ENCODE measurements at regions not wholly inside any gene's neighbourhood (a gene's known extent, or its start where the extent isn't known, plus 50 kb on each side); places are given as distances from the start of the nearest gene placed in this dataset.

- no peak for TF ChIP-seq PBX3 (IDR thresholded peaks at IDR 0.05)
- no peak for TF ChIP-seq TEAD4 (IDR thresholded peaks at IDR 0.05; ENCODE audit: borderline replicate concordance, insufficient read depth)
- no peak for TF ChIP-seq YY1 (IDR thresholded peaks at IDR 0.05; ENCODE audit: low read depth)
- TF ChIP-seq CTCF (IDR thresholded peaks at IDR 0.05) = no peak
- TF ChIP-seq RCOR1 (IDR thresholded peaks at IDR 0.05; ENCODE audit: low read length) = no peak
- TF ChIP-seq, protein P1, sequence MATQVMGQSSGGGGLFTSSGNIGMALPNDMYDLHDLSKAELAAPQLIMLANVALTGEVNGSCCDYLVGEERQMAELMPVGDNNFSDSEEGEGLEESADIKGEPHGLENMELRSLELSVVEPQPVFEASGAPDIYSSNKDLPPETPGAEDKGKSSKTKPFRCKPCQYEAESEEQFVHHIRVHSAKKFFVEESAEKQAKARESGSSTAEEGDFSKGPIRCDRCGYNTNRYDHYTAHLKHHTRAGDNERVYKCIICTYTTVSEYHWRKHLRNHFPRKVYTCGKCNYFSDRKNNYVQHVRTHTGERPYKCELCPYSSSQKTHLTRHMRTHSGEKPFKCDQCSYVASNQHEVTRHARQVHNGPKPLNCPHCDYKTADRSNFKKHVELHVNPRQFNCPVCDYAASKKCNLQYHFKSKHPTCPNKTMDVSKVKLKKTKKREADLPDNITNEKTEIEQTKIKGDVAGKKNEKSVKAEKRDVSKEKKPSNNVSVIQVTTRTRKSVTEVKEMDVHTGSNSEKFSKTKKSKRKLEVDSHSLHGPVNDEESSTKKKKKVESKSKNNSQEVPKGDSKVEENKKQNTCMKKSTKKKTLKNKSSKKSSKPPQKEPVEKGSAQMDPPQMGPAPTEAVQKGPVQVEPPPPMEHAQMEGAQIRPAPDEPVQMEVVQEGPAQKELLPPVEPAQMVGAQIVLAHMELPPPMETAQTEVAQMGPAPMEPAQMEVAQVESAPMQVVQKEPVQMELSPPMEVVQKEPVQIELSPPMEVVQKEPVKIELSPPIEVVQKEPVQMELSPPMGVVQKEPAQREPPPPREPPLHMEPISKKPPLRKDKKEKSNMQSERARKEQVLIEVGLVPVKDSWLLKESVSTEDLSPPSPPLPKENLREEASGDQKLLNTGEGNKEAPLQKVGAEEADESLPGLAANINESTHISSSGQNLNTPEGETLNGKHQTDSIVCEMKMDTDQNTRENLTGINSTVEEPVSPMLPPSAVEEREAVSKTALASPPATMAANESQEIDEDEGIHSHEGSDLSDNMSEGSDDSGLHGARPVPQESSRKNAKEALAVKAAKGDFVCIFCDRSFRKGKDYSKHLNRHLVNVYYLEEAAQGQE (IDR thresholded peaks at IDR 0.05; ENCODE audit: low read depth, low read length) = no peak
- H3K4me1 ChIP-seq (ENCODE audit: control insufficient read depth in 1 of 2, insufficient read depth in 2 of 2, low read depth in 1 of 2, low read length in 1 of 2) = no peaks in the 10 kb centered on the region
- no peaks in the 10 kb centered on the region for H3K27me3 ChIP-seq (ENCODE audit: insufficient read depth)
- no peak overlapping the region for H3K27ac ChIP-seq (ENCODE audit: low read depth in 2 of 2, low read length in 1 of 2)
- ChIA-PET CTCF (no interaction called here), POLR2A (no interaction called here)
- no peak overlapping the region for H3K9ac ChIP-seq
- H2AFZ ChIP-seq (ENCODE audit: low read depth) = no peak overlapping the region
- H3K36me3 ChIP-seq (replicated peaks in 1 of 2; ENCODE audit: control insufficient read depth in 1 of 2, insufficient read depth in 2 of 2, low read length in 1 of 2) = no peaks in the 10 kb centered on the region
- no peaks in the 10 kb centered on the region for H3K9me2 ChIP-seq
- H3F3A ChIP-seq (replicated peaks; ENCODE audit: insufficient read depth) = no peaks in the 10 kb centered on the region
- H3K9me3 ChIP-seq = no peaks in the 10 kb centered on the region
- no peaks in the 10 kb centered on the region for H4K20me1 ChIP-seq (ENCODE audit: insufficient read depth)
- H3K79me2 ChIP-seq (ENCODE audit: insufficient read depth) = no peaks in the 10 kb centered on the region
- no peak for DNase-seq
- no peak overlapping the region for H3K4me2 ChIP-seq
- H3K4me3 ChIP-seq (ENCODE audit: low read depth in 2 of 2, low read length in 1 of 2) = no peak overlapping the region
Observed at GRCh38 chr2:198498516-198498915, 694.1 kb downstream of the PLCL1 start.

DNA sequence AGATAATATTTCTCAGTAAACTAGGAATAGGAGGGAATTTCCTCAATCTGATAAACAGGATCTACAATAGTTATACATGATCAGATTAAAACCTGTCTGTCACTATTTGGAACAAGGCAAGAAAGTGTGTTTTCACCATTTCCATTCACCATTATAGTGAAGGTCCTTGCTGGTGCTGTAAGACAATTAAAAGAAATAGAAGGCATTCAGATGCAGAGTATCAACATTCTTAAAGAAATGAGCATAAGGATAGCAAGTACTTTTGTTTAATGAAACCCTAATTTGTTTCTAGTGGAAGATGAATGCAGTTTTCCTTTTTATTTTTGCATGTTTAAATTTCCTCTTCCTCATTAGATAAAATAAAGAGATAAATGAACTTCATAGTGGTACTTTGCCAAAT lies 693.7 kb downstream of the PLCL1 start:
- no peaks in the 10 kb centered on the region for H3K79me2 ChIP-seq (ENCODE audit: insufficient read depth)
- no peak overlapping the region for H3K4me3 ChIP-seq (ENCODE audit: low read depth in 2 of 2, low read length in 1 of 2)
- H3K9me2 ChIP-seq = no peaks in the 10 kb centered on the region
- ChIA-PET CTCF (no interaction called here), POLR2A (no interaction called here)
- no peaks in the 10 kb centered on the region for H3K36me3 ChIP-seq (replicated peaks in 1 of 2; ENCODE audit: control insufficient read depth in 1 of 2, insufficient read depth in 2 of 2, low read length in 1 of 2)
- no peaks in the 10 kb centered on the region for H3K27me3 ChIP-seq (ENCODE audit: insufficient read depth)
- no peak overlapping the region for H3K4me2 ChIP-seq
- no peaks in the 10 kb centered on the region for H4K20me1 ChIP-seq (ENCODE audit: insufficient read depth)
- no peak overlapping the region for H2AFZ ChIP-seq (ENCODE audit: low read depth)
- no peak overlapping the region for H3K27ac ChIP-seq (ENCODE audit: low read depth in 2 of 2, low read length in 1 of 2)
- H3K9me3 ChIP-seq = no peaks in the 10 kb centered on the region
- H3K9ac ChIP-seq = no peak overlapping the region
- no peaks in the 10 kb centered on the region for H3K4me1 ChIP-seq (ENCODE audit: control insufficient read depth in 1 of 2, insufficient read depth in 2 of 2, low read depth in 1 of 2, low read length in 1 of 2)
- DNase-seq = no peak
- no peaks in the 10 kb centered on the region for H3F3A ChIP-seq (replicated peaks; ENCODE audit: insufficient read depth)
- TF ChIP-seq TCF12 (IDR thresholded peaks at IDR 0.05) (no peak), POLR2AphosphoS5 (IDR thresholded peaks at IDR 0.05; ENCODE audit: low read depth, low read length) (no peak), CHD2 (IDR thresholded peaks at IDR 0.05; ENCODE audit: low read length, partially characterized antibody) (no peak), FOXJ3 (CRISPR knock-in tag; IDR thresholded peaks at IDR 0.05) (no peak), SIN3A (IDR thresholded peaks at IDR 0.05; ENCODE audit: borderline replicate concordance, low read depth, low read length) (no peak), GATA2 (CRISPR knock-in tag; IDR thresholded peaks at IDR 0.05) (no peak), NRF1 (IDR thresholded peaks at IDR 0.05; ENCODE audit: low read depth, low read length) (no peak), RAD21 (IDR thresholded peaks at IDR 0.05; ENCODE audit: low read length) (no peak), MEF2A (IDR thresholded peaks at IDR 0.05; ENCODE audit: borderline replicate concordance, low read depth) (no peak), ELF1 (IDR thresholded peaks at IDR 0.05) (no peak), NFIC (IDR thresholded peaks at IDR 0.05; ENCODE audit: borderline replicate concordance) (no peak), EP300 (IDR thresholded peaks at IDR 0.05; ENCODE audit: borderline replicate concordance in 1 of 2, low read depth in 1 of 2, low read length in 1 of 2) (no peak), TEAD4 (IDR thresholded peaks at IDR 0.05; ENCODE audit: borderline replicate concordance, insufficient read depth) (no peak), MXI1 (IDR thresholded peaks at IDR 0.05; ENCODE audit: low read depth, low read length) (no peak), YY1 (IDR thresholded peaks at IDR 0.05; ENCODE audit: low read depth) (no peak), USF2 (IDR thresholded peaks at IDR 0.05; ENCODE audit: borderline replicate concordance, low read depth, low read length) (no peak)
- TF ChIP-seq, protein P2, sequence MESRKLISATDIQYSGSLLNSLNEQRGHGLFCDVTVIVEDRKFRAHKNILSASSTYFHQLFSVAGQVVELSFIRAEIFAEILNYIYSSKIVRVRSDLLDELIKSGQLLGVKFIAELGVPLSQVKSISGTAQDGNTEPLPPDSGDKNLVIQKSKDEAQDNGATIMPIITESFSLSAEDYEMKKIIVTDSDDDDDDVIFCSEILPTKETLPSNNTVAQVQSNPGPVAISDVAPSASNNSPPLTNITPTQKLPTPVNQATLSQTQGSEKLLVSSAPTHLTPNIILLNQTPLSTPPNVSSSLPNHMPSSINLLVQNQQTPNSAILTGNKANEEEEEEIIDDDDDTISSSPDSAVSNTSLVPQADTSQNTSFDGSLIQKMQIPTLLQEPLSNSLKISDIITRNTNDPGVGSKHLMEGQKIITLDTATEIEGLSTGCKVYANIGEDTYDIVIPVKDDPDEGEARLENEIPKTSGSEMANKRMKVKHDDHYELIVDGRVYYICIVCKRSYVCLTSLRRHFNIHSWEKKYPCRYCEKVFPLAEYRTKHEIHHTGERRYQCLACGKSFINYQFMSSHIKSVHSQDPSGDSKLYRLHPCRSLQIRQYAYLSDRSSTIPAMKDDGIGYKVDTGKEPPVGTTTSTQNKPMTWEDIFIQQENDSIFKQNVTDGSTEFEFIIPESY (IDR thresholded peaks at IDR 0.05; ENCODE audit: borderline replicate concordance, low read depth) = no peak
